ENCODE measurements at regions not wholly inside any gene's neighbourhood (a gene's known extent, or its start where the extent isn't known, plus 50 kb on each side); places are given as distances from the start of the nearest gene placed in this dataset.
"Not testable (repeated sequence)": the region's sequence is repeated elsewhere in the genome, so short reads cannot be mapped to it uniquely, and the experiment has no call there.

GRCh38 chrY:3405585-3405984, 173.3 kb upstream of the TGIF2LY start:
- H4K20me1 ChIP-seq (ENCODE audit: insufficient read depth, low read length); H3K9me2 ChIP-seq (ENCODE audit: low read depth, low read length); H2AFZ ChIP-seq (ENCODE audit: low read length); H3F3A ChIP-seq (ENCODE audit: insufficient read depth, low read length); H3K27me3 ChIP-seq (ENCODE audit: insufficient read depth, low read length); H3K27ac ChIP-seq (ENCODE audit: low read depth, low read length, poor library complexity, severe bottlenecking); H3K4me2 ChIP-seq (ENCODE audit: low read length); H3K79me2 ChIP-seq (ENCODE audit: insufficient read depth, low read length); H3K36me3 ChIP-seq (ENCODE audit: insufficient read depth, low read length); H3K4me1 ChIP-seq (ENCODE audit: insufficient read depth, low read length, severe bottlenecking); H3K4me3 ChIP-seq (ENCODE audit: low read depth, low read length, poor library complexity, severe bottlenecking); H3K9ac ChIP-seq (ENCODE audit: low read length); H3K9me3 ChIP-seq (ENCODE audit: low read length): not testable (repeated sequence)
- TF ChIP-seq CTCF (IDR thresholded peaks at IDR 0.05; ENCODE audit: low read length) = peak; percentile 35

GRCh38 chrY:3406896-3407452, 171.9 kb upstream of the TGIF2LY start:
- H3K79me2 ChIP-seq (ENCODE audit: insufficient read depth, low read length); H2AFZ ChIP-seq (ENCODE audit: low read length); H3K4me1 ChIP-seq (ENCODE audit: insufficient read depth, low read length, severe bottlenecking); H3F3A ChIP-seq (ENCODE audit: insufficient read depth, low read length); H3K27me3 ChIP-seq (ENCODE audit: insufficient read depth, low read length); H3K36me3 ChIP-seq (ENCODE audit: insufficient read depth, low read length); H3K9me3 ChIP-seq (ENCODE audit: low read length); H3K9me2 ChIP-seq (ENCODE audit: low read depth, low read length); H3K9ac ChIP-seq (ENCODE audit: low read length); H3K4me2 ChIP-seq (ENCODE audit: low read length); H3K4me3 ChIP-seq (ENCODE audit: low read depth, low read length, poor library complexity, severe bottlenecking); H3K27ac ChIP-seq (ENCODE audit: low read depth, low read length, poor library complexity, severe bottlenecking); H4K20me1 ChIP-seq (ENCODE audit: insufficient read depth, low read length): not testable (repeated sequence)
- TF ChIP-seq CTCF (IDR thresholded peaks at IDR 0.05; ENCODE audit: low read length) = peak; percentile 25; the same call in 1 of the 2 replicates

- H4K20me1 ChIP-seq (ENCODE audit: insufficient read depth, low read length); H3K27ac ChIP-seq (ENCODE audit: low read depth, low read length, poor library complexity, severe bottlenecking); H3F3A ChIP-seq (ENCODE audit: insufficient read depth, low read length); H3K4me2 ChIP-seq (ENCODE audit: low read length); H3K79me2 ChIP-seq (ENCODE audit: insufficient read depth, low read length); H3K9me2 ChIP-seq (ENCODE audit: low read depth, low read length); H2AFZ ChIP-seq (ENCODE audit: low read length); H3K36me3 ChIP-seq (ENCODE audit: insufficient read depth, low read length); H3K9ac ChIP-seq (ENCODE audit: low read length); H3K4me3 ChIP-seq (ENCODE audit: low read depth, low read length, poor library complexity, severe bottlenecking); H3K9me3 ChIP-seq (ENCODE audit: low read length); H3K27me3 ChIP-seq (ENCODE audit: insufficient read depth, low read length); H3K4me1 ChIP-seq (ENCODE audit: insufficient read depth, low read length, severe bottlenecking): not testable (repeated sequence)
Measured at GRCh38 chrY:3410322-3410892, 168.5 kb upstream of the TGIF2LY start.
